HL-60 (cell line): ENCODE measurements at regions not wholly inside any gene's neighbourhood (a gene's known extent, or its start where the extent isn't known, plus 50 kb on each side); places are given as distances from the start of the nearest gene placed in this dataset.

Source experiments
- CTCF ChIP-seq: IDR thresholded peaks from one replicate; pipeline ENCODE4 v1.5.1; 2011; ENCODE audit warnings: low read length, control low read depth, inconsistent platforms; ENCODE audit not compliant: insufficient read depth
- GABPA ChIP-seq: IDR thresholded peaks from 2 replicates; pipeline ENCODE4 v1.6.1; 2012; ENCODE audit warnings: low read depth
- POLR2AphosphoS5 ChIP-seq: IDR thresholded peaks from 2 replicates; pipeline ENCODE4 v1.6.1; 2012; ENCODE audit warnings: low read depth
- REST ChIP-seq: IDR thresholded peaks from 2 replicates; pipeline ENCODE4 v1.6.1; 2012; ENCODE audit warnings: low read depth; ENCODE audit not compliant: insufficient replicate concordance

GRCh38 chr11:15641271-15642045 is 526.7 kb downstream of the INSC start:
- TF ChIP-seq REST (no peak), GABPA (no peak), CTCF (no peak), POLR2AphosphoS5 (no peak)
